ENCODE measurements at regions not wholly inside any gene's neighbourhood (a gene's known extent, or its start where the extent isn't known, plus 50 kb on each side); places are given as distances from the start of the nearest gene placed in this dataset.

DNA sequence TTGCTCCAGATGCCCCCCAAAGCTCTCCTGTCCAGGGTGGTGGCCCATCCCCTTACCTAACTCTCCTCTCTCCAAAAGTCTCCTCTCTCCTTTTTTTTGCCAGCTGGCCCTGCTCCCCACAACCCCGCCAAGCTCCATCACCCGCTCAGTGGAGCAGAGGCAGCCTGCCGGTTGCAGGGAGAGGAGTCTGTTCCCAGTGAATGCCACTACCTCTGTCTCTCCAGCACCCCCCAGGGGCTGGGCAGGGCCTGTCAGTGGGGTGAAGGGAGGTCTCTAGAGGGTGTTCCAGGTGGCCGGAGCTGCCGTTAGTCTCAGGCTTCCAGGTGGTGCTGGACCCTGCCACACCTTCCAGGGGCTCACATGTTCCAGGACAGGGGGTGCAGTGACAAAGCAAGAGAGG, 387.0 kb downstream of the CTTN start:
- TF ChIP-seq YY1 (IDR thresholded peaks at IDR 0.05; ENCODE audit: low read depth), result no peak
- no peak for TF ChIP-seq EP300 (IDR thresholded peaks at IDR 0.05; ENCODE audit: borderline replicate concordance in 1 of 2, low read depth in 1 of 2, low read length in 1 of 2)
- no peak for TF ChIP-seq TEAD4 (IDR thresholded peaks at IDR 0.05; ENCODE audit: borderline replicate concordance, insufficient read depth)

Measured in SK-N-SH (cell line).